ENCODE measurements at regions not wholly inside any gene's neighbourhood (a gene's known extent, or its start where the extent isn't known, plus 50 kb on each side); places are given as distances from the start of the nearest gene placed in this dataset.

GRCh38 chr14:31930493-31931240, 146.4 kb upstream of the ARHGAP5 start:
- no peaks in the 10 kb centered on the region for H3K36me3 ChIP-seq (ENCODE audit: control insufficient read depth, insufficient read depth, low read length)
- no CpG with 5 or more reads among the region's 3 CpGs for WGBS (ENCODE audit: insufficient coverage, low lambda C conversion rate)
- peak in 1 of 2 donors; percentile 14 for DNase-seq

DNA sequence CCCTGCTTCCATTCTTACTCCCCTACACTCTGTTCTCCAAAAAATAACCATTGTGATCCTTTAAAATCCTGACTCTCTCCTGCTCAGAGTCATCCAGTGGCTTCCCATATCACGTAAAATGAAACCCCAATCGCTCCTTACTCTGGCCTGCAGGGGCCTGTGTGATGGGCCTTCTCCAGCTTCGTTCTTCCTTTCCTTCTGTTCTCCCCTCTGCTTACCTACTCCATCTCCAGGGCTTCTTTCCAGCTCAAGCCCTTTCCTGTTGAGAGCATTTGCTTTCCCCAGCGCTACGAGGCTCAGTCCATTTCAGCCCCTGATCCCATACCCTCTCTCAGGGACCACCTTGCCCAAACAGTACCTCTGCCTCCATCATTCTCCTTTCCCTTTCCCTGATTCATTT, 144.4 kb upstream of the ARHGAP5 start:
- H3K27ac ChIP-seq (ENCODE audit: low read length), result no peak overlapping the region
- no peak for DNase-seq
- H3K4me3 ChIP-seq (ENCODE audit: low read length), result no peak overlapping the region
- H3K4me1 ChIP-seq (ENCODE audit: control insufficient read depth, insufficient read depth, low read length), result peaks cover 26% of the 10 kb centered on the region
- no peaks in the 10 kb centered on the region for H3K9me3 ChIP-seq (ENCODE audit: control insufficient read depth, low read depth, low read length)
- H3K36me3 ChIP-seq (ENCODE audit: control insufficient read depth, insufficient read depth, low read length), result no peaks in the 10 kb centered on the region
- WGBS (ENCODE audit: insufficient coverage, low lambda C conversion rate), result 100% methylated on average over 2 of the region's 5 CpGs
- H3K27me3 ChIP-seq (ENCODE audit: control insufficient read depth, insufficient read depth, low read length), result no peaks in the 10 kb centered on the region

More at GRCh38 chr14:31930493-31931240, 146.4 kb upstream of the ARHGAP5 start:
- Histone ChIP-seq H3K9me3 (ENCODE audit: control insufficient read depth, low read depth, low read length) (no peaks in the 10 kb centered on the region), H3K27me3 (ENCODE audit: control insufficient read depth, insufficient read depth, low read length) (no peaks in the 10 kb centered on the region), H3K4me3 (ENCODE audit: low read length) (no peak overlapping the region), H3K4me1 (ENCODE audit: control insufficient read depth, insufficient read depth, low read length) (peaks cover 16% of the 10 kb centered on the region), H3K27ac (ENCODE audit: low read length) (no peak overlapping the region)

GRCh38 chr14:31933716-31934115, 143.4 kb upstream of the ARHGAP5 start:
- no CpG with 5 or more reads among the region's 3 CpGs for WGBS (ENCODE audit: insufficient coverage, low lambda C conversion rate)
- Histone ChIP-seq H3K36me3 (ENCODE audit: control insufficient read depth, insufficient read depth, low read length) (no peaks in the 10 kb centered on the region), H3K4me3 (ENCODE audit: low read length) (no peak overlapping the region), H3K9me3 (ENCODE audit: control insufficient read depth, low read depth, low read length) (no peaks in the 10 kb centered on the region), H3K4me1 (ENCODE audit: control insufficient read depth, insufficient read depth, low read length) (peaks cover 25% of the 10 kb centered on the region), H3K27me3 (ENCODE audit: control insufficient read depth, insufficient read depth, low read length) (no peaks in the 10 kb centered on the region), H3K27ac (ENCODE audit: low read length) (no peak overlapping the region)
- DNase-seq, result no peak

DNA sequence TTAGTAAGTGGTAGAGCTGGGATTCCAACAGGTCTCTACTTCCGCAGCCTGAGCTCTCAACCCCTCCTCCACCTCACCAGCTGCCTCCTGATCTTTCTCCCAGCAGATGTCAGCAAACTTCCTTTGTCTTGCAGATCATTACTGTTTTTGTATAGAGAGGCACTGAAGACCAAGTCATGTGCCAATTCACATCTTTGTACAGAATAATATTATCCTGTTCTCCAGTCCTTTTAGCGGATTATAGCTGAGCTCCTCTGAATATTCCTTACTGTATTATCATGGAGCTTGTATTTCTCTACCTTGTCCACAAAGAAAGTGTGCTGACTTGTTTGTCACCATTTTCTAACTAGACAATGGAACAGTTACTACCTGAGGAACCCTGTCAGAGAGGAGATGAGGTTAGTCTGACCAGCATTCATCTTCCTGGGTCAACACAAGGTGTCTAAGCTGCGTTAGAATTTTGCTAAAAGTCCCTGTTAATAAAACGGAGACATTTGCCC, 142.3 kb upstream of the ARHGAP5 start:
- peak overlapping the region; percentile 95 for H3K27ac ChIP-seq (ENCODE audit: low read length)
- 60% methylated on average over 1 of the region's 4 CpGs for WGBS (ENCODE audit: insufficient coverage, low lambda C conversion rate)
- no peaks in the 10 kb centered on the region for H3K9me3 ChIP-seq (ENCODE audit: control insufficient read depth, low read depth, low read length)
- peaks cover 25% of the 10 kb centered on the region for H3K4me1 ChIP-seq (ENCODE audit: control insufficient read depth, insufficient read depth, low read length)
- DNase-seq, result peak; percentile 84 to 86
- no peak overlapping the region for H3K4me3 ChIP-seq (ENCODE audit: low read length)
- H3K27me3 ChIP-seq (ENCODE audit: control insufficient read depth, insufficient read depth, low read length), result no peaks in the 10 kb centered on the region
- H3K36me3 ChIP-seq (ENCODE audit: control insufficient read depth, insufficient read depth, low read length), result no peaks in the 10 kb centered on the region

GRCh38 chr14:31935391-31935790, 141.7 kb upstream of the ARHGAP5 start:
- H3K27me3 ChIP-seq (ENCODE audit: control insufficient read depth, insufficient read depth, low read length), result no peaks in the 10 kb centered on the region
- no peaks in the 10 kb centered on the region for H3K36me3 ChIP-seq (ENCODE audit: control insufficient read depth, insufficient read depth, low read length)
- peak; percentile 49 to 78 for DNase-seq
- WGBS (ENCODE audit: insufficient coverage, low lambda C conversion rate), result no CpG with 5 or more reads among the region's 3 CpGs
- H3K9me3 ChIP-seq (ENCODE audit: control insufficient read depth, low read depth, low read length), result no peaks in the 10 kb centered on the region
- H3K4me1 ChIP-seq (ENCODE audit: control insufficient read depth, insufficient read depth, low read length), result peaks cover 25% of the 10 kb centered on the region
- H3K27ac ChIP-seq (ENCODE audit: low read length), result peak overlapping the region; percentile 95
- H3K4me3 ChIP-seq (ENCODE audit: low read length), result no peak overlapping the region

- H3K27ac ChIP-seq (ENCODE audit: low read length), result peak overlapping the region; percentile 95
- no peaks in the 10 kb centered on the region for H3K36me3 ChIP-seq (ENCODE audit: control insufficient read depth, insufficient read depth, low read length)
- no peak overlapping the region for H3K4me3 ChIP-seq (ENCODE audit: low read length)
- WGBS (ENCODE audit: insufficient coverage, low lambda C conversion rate), result 0% methylated on average over 1 of the region's 6 CpGs
- DNase-seq, result peak; percentile 64 to 82
- H3K27me3 ChIP-seq (ENCODE audit: control insufficient read depth, insufficient read depth, low read length), result no peaks in the 10 kb centered on the region
- peaks cover 25% of the 10 kb centered on the region for H3K4me1 ChIP-seq (ENCODE audit: control insufficient read depth, insufficient read depth, low read length)
- no peaks in the 10 kb centered on the region for H3K9me3 ChIP-seq (ENCODE audit: control insufficient read depth, low read depth, low read length)
Observed at GRCh38 chr14:31936115-31936514, 141.0 kb upstream of the ARHGAP5 start.

- DNase-seq, result peak; percentile 90 to 92
- WGBS (ENCODE audit: insufficient coverage, low lambda C conversion rate), result no CpG with 5 or more reads among the region's 3 CpGs
- peak overlapping the region; percentile 77 for H3K27ac ChIP-seq (ENCODE audit: low read length)
Observed at GRCh38 chr14:31937730-31938346, 139.3 kb upstream of the ARHGAP5 start.

DNA sequence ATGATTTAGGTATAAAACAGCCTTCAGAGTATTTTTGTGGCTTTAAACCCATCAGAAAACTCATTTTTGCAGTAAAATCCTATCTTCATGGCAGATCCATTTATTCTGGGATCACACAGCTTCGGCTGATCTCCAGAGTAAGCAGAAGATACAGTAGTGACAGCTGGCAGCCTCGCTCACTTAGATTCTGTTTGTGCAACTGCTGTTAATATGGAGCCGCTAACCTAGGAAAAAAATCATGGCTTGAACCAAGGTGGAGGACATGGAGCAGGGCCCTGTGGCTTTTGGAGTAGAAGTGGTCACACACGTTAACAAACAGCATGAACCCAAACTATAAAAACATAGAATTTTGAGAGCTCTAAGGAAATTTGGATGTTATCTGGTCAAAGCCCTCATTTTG, 137.2 kb upstream of the ARHGAP5 start:
- no peaks in the 10 kb centered on the region for H3K36me3 ChIP-seq (ENCODE audit: control insufficient read depth, insufficient read depth, low read length)
- H3K4me1 ChIP-seq (ENCODE audit: control insufficient read depth, insufficient read depth, low read length), result peaks cover 44% of the 10 kb centered on the region
- 100% methylated on average over 1 of the region's 4 CpGs for whole genome bisulfite sequencing (ENCODE audit: insufficient coverage, low lambda C conversion rate)

More at GRCh38 chr14:31937730-31938346, 139.3 kb upstream of the ARHGAP5 start:
- Histone ChIP-seq H3K36me3 (ENCODE audit: control insufficient read depth, insufficient read depth, low read length) (no peaks in the 10 kb centered on the region), H3K27me3 (ENCODE audit: control insufficient read depth, insufficient read depth, low read length) (no peaks in the 10 kb centered on the region), H3K4me1 (ENCODE audit: control insufficient read depth, insufficient read depth, low read length) (peaks cover 26% of the 10 kb centered on the region), H3K4me3 (ENCODE audit: low read length) (no peak overlapping the region), H3K9me3 (ENCODE audit: control insufficient read depth, low read depth, low read length) (no peaks in the 10 kb centered on the region)

DNA sequence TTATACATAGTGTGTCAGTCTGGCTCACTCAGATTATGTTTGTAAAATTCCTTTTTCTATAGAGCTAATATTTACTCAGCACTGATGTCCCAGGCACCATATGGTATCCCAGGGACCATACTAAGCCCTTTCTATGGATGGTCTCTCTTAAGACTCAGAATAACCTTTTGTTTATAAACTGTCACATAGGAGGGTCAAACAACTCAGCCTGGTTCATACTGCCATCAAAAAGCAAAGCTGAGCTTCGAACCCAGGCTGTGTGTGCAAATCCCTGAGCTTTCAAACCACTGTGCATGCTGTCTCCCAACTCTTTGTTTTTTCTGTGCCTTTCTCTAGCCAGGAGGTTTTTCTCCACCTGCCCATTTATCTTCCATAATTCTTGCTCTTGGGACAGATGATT, 135.6 kb upstream of the ARHGAP5 start:
- Histone ChIP-seq H3K27ac (ENCODE audit: low read length) (no peak overlapping the region), H3K36me3 (ENCODE audit: control insufficient read depth, insufficient read depth, low read length) (no peaks in the 10 kb centered on the region), H3K9me3 (ENCODE audit: control insufficient read depth, low read depth, low read length) (no peaks in the 10 kb centered on the region), H3K27me3 (ENCODE audit: control insufficient read depth, insufficient read depth, low read length) (no peaks in the 10 kb centered on the region), H3K4me3 (ENCODE audit: low read length) (no peak overlapping the region), H3K4me1 (ENCODE audit: control insufficient read depth, insufficient read depth, low read length) (peaks cover 47% of the 10 kb centered on the region)
- no peak for DNase-seq
- no CpG with 5 or more reads among the region's 1 CpG for WGBS (ENCODE audit: insufficient coverage, low lambda C conversion rate)

More for the DNA sequence above, 137.2 kb upstream of the ARHGAP5 start:
- H3K9me3 ChIP-seq (ENCODE audit: control insufficient read depth, low read depth, low read length), result no peaks in the 10 kb centered on the region
- no peak for DNase-seq
- H3K4me3 ChIP-seq (ENCODE audit: low read length), result no peak overlapping the region
- H3K27me3 ChIP-seq (ENCODE audit: control insufficient read depth, insufficient read depth, low read length), result no peaks in the 10 kb centered on the region
- no peak overlapping the region for H3K27ac ChIP-seq (ENCODE audit: low read length)

DNA sequence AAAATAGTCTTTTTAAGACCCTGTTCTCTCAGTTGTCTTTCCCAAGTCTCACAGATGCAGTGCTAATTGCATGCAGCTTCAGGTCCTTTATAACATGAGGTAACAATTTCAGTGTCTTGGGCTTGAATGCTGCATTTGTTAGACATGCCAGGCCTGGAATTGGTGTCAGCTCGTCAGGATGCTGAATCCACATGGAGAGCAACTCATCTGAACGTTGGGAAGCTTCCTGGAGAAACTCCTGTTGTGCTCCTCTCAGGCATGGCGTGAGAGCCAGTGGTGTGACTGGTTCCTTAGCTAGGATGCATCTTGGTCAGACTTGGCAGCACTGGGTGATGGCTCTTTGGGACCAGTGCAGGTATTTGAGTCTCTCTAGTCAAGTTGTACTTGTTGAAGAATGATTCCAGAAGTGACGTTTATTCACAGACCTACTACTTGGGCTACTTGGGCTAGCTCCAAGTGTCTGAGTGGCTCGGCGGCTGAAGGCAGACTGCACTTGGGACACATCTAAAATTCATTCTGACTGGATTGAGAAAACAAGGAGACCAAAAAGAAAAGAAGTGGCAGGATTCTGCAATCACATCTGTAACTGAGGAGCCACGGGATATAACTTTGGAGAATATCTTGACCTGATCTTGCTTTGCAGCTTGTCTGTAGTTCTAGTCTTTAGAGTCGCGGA, 134.8 kb upstream of the ARHGAP5 start:
- Histone ChIP-seq H3K27ac (ENCODE audit: low read length) (no peak overlapping the region), H3K27me3 (ENCODE audit: control insufficient read depth, insufficient read depth, low read length) (no peaks in the 10 kb centered on the region), H3K4me3 (ENCODE audit: low read length) (no peak overlapping the region), H3K36me3 (ENCODE audit: control insufficient read depth, insufficient read depth, low read length) (no peaks in the 10 kb centered on the region), H3K9me3 (ENCODE audit: control insufficient read depth, low read depth, low read length) (no peaks in the 10 kb centered on the region), H3K4me1 (ENCODE audit: control insufficient read depth, insufficient read depth, low read length) (peaks cover 42% of the 10 kb centered on the region)
- DNase-seq, result no peak
- 100% methylated on average over 1 of the region's 9 CpGs for WGBS (ENCODE audit: insufficient coverage, low lambda C conversion rate)

Measured in large intestine (tissue), 3 donors.